DMS153 treated with DMSO at 0.1 percent for 48 hours (cell line): ENCODE measurements at regions not wholly inside any gene's neighbourhood (a gene's known extent, or its start where the extent isn't known, plus 50 kb on each side); places are given as distances from the start of the nearest gene placed in this dataset.

Experiments
- DNase-seq: peaks from one replicate; lab custom pipeline; 2025; ENCODE audit not compliant: unreplicated experiment; lab: John Stamatoyannopoulos, UW

DNA sequence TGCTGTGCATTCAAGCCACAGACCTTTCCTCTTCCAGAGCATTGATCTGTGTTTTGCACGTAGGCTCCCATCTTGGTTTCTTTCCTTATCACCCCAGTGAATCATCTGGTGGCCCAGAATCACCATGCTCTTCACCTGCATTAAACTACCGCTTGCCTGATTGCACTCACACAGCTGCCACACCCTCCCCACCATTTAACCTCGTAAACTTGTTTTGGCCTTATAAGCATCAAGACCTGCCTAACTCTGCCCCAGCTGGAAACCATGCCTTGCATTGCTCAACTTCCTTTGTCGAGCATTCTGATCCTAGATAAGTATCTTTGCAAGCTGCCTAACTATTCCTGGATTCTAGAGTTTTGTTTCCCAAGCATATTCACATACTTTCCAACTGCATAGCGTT, 369.6 kb upstream of the SEMA6A start:
- no peak for DNase-seq

DNA sequence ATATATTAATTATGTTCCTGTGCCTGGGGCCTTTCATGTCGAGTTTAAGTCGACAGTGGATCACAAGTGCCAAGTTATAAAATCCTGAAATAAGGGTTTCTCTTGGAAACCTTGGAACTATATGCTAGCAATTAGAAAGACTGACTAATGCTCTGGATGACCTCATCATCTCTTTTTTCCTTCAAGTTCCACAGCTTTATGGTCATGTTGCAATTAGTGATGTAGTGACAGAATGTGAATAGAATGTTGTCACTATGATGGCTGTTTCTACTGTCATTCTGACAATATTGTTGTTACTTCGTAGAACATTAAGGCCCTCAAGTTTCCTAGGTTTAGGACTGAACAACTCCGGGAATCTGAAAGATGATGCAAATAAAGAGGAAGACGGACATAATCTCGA, 368.0 kb upstream of the SEMA6A start:
- no peak for DNase-seq

DNA sequence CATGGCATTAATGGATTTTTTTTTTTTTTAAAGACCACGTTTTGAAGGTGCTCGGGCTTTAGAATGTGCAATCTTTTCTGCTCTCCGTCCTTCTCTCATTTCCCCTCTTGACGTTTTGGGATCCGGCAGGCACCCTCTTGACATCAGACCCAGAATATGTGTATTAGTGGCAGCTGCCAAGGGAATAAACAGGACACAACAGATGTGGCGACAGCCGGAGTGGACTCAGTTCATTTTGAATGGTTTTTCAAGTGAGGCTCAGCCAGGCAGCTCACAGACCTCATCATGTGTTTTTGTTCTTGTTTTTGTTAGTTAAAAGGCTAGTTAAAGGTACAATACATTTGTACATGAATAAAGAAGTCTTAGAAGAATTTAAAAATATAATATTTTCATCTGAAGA, 365.0 kb upstream of the SEMA6A start:
- DNase-seq = no peak

DNA sequence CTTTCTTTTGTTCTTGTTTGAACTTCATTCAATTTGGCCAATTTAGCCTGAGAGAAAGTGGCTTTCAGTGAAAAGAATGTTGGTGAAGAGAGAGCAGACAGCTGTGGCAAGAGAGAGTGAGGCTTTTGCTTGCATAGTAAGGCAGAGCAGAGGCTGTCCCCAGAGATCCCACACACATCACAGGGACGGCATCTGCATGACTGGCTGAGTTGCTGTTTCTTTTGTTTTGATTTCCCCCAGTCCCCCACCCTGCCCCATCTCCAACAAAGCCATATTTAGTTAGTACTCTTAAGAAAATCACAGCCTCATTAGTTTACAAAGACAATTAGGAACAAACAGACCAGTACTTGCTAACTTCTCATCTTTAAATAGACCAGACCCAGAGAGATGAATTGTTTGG, 363.9 kb upstream of the SEMA6A start:
- DNase-seq = no peak

DNA sequence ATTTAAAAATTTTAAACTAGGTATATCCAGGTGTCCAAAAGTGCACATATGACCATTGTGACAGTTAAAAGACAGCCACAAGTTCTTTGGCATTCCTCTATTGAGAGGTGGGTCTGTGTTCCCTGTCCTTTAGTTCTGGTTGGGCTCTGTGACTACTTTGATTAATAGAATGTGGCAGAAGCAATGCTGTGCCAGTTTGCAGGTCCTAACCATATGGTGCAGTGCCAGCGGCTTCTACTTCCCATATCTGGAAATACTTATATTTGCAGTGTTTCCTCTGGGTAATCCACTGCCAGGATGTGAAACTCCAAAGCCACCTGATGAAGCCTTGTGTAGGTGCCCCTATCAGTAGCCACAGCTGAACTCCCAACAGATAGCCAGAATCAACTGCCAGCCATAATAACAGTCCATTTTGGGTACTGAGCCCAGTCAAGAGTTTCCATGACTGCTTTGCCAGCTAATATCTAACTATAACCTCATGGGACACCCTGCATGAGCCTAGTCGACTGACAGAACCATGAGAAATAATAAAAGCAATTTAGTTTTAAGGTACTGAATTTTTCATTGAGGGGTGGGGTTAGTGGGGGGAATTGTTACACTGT, 361.0 kb upstream of the SEMA6A start:
- no peak for DNase-seq

DNA sequence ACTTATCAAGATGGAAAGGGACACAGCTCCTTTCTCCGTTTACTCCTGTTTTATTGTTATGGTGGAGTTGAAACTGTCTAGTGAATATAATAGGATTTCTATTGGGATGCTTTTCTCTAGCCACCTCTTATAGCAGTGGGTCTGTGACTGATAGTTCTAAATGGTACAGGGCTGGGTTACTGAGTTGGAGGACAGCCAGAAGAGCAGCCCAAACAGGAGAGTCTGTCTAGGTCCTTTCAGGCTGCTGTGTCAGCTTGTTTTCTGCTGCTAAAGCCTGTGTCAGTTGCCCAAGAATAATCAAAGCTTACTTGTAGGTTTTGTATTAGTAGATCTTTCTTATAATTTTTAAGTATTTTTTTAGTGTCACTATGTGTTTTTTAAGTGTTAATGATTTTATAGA, 356.0 kb upstream of the SEMA6A start:
- DNase-seq = no peak

DNA sequence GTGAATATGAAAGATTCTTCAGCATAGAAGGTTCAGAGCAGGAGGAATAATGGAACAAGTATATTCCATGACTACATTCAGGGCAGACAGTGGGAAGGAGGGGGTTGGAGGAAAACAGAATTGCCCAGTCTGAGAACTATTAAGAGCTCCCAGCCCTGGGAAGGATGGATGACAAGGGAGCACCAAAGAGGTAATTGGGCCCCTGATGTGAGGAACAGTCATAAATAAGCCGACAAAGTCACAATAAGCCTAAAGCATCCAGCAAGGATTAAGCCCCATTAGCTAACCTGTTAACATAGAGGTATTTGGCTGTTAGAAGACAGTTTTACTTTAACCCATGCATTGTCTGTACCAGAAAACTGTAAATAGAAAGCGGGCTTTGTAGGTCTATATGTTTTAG, 348.7 kb upstream of the SEMA6A start:
- no peak for DNase-seq

DNA sequence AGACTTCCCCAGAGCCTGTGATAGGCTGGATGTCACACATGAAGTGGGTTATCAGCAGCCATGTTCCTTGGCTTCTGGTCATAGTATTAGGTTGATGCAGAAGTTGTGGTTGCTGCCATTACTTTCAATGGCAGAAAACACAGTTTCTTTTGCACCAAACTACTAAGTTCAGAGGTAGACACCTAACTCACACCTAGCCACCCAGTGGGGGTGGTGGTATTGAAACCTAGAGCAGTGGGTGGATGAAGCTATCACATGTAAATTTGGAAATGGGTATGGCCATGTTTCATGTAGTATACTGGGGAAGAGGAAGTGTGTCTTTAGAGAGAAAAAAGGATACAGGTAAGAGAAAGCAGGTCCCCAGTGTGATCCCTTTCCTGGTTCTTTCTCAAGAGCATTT, 347.9 kb upstream of the SEMA6A start:
- no peak for DNase-seq

DNA sequence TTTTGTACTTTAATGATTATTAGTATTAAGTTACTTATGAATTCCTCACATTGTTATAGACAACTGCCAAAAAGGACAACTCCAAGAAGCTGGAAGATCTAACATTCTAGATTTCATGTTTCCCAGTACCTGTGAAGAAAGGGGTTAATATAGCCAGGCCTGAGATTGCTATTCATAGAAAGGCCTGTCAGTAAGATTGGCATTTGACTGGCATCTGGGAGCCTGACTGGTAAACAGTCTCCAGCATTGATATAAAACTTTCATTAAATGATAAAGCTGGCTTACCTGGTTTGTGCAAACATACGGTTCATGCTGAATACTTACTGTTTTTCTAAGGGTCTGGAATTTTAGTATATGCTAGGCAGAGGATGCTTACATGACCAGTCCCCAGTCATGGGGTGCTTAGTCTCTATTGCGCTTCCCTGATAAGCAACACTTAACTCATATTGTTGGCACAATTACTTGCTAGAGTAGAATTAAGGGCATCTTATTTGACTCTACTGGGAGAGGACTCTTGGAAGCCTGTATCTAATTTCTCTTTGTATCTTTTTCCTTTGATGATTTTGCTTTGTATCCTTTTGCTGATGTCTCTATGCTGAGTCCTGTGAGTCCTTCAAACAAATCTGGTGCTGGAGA, 340.4 kb upstream of the SEMA6A start:
- no peak for DNase-seq

DNA sequence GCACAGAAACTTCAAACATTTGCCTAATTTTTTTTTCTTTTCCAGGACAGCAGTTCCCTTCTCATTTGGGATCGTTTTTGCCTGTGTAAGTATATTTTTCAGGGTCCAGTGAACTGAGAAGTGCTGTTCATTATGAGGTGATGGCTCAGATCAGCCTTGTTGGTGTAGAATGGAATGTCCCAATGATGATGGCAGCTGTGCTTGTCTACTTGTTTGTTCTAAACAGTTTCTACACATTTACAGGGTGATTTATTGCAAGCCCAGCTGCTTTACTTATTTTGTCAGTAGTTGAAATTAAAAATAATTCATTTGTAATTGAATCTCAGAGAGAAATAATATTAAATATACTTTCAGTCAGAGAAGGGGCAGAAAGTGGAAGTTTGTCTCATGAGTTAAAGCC, 337.6 kb upstream of the SEMA6A start:
- DNase-seq = no peak

DNA sequence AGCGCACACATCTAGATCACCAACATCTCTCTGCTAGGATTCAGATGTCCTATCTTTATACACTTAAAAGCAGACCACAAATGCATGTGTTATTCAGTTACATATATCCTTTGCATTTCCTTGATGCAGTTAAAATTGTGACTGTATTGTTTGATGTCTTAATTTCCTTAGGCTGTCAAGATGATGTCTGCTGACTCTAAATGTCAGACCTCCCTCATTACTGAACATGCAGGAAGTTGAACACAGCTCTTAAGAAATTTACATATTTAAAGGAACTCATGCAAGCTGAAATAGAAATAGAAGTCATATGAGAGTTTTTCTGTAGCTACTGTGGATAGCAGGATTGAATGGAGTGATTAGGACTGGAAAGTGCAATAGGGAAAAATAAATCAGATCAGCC, 336.5 kb upstream of the SEMA6A start:
- DNase-seq = no peak

DNA sequence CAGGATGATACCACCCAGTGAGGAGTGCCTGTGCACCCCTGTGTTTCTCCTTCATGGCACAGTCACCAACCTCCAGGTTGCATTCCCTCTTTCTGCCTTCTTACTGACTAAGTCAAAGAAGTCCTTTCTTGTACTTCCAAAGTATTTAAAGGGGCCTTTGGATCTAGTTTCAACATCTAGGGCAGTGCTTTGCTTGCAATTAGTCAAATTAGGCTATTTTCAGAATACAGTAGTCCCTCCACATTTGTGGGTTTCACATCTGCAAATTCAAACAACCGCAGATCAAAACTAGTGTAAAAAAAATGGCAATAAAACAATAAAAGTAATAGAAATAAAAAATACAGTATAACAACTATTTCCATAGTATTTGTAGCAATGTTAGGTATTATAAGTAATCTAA, 333.9 kb upstream of the SEMA6A start:
- no peak for DNase-seq

DNA sequence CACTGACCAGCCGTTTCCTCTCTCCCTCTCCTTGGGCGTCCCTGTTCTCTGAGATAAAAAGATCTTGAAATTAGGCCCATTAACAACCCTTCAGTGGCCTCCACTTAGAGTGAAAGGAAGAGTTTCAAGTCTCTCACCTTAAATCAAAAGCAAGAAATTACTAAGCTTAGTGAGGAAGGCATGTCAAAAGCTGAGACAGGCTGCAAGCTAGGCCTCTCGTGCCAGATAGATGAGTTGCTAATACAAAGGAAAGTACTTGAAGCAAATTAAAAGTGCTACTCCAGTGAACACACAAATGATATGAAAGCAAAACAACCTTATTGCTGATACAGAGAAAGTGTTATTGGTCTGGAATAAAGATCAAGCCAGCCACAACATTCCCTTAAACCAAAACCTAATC, 331.3 kb upstream of the SEMA6A start:
- DNase-seq = no peak

DNA sequence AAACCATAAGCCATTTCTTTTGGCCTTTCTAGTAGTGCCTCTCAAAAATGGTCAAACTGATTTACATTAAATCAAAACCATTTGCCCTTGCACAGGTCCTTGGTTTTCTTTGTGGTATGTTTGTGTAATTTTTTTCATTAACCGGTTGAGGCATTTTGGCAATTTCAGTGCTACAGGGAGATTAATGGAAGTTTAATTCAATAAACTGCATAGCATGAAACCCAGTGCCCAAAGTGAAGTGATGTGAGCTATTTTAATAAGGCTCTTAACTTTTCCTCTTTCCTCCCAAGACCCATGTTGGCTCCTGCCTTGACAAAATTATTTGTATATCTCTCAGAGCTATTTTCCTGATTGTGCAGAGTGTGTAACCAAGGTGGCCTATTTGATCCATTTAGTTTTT, 326.2 kb upstream of the SEMA6A start:
- DNase-seq = no peak

DNA sequence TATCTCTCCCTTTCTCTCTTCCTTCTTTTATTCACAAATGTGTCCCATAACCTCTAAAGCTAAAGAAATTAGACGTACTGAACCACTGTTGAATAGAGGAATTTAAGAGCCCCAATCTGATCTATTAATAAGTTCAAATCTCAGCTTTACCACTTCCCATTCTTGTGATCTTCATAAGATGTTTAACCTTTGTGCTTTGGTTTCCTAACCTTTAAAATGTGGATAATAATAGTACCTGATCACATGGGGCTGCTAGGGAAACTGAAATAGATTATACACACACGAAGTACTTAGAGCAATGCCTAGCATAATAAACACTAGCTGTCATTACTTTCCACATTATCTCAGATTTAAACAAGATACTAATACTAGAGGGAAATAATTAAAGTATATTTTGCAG, 324.3 kb upstream of the SEMA6A start:
- no peak for DNase-seq

DNA sequence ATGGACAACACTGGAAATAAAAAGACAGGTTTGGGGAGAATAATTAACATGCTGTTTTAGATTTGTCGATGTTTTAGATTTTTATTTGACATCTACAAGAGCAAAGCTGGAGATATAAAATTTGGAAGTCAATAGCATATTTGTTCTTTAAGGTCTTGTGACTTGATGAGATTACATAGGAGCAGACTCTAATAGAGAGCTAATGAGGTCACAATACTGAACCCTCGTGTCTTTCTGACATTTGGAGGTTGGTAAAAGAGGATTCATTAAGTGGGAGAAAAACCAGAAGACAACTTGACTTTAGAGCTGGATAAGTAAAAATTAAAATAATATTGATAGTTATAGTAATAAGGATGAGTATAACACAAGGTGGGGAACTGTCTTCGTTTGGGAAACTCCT, 322.7 kb upstream of the SEMA6A start:
- no peak for DNase-seq

DNA sequence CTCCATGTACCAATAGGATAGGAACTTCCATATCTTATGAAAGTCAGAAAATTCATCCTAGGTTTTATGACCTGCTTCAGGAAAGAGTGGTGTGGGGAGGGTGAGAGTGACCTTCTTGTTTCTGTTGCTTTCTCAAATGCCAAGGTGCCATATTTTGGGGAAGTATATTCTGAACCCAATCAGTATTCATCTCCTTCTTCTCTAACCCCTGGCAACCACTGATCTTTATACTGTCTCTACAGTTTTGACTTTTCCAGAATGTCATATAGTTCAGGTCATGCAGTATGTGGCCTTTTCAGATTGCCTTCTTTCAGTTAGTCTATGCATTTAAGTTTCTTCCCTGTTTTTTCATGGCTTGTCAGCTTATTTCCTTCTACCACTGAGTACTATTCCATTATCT, 321.4 kb upstream of the SEMA6A start:
- DNase-seq = no peak

DNA sequence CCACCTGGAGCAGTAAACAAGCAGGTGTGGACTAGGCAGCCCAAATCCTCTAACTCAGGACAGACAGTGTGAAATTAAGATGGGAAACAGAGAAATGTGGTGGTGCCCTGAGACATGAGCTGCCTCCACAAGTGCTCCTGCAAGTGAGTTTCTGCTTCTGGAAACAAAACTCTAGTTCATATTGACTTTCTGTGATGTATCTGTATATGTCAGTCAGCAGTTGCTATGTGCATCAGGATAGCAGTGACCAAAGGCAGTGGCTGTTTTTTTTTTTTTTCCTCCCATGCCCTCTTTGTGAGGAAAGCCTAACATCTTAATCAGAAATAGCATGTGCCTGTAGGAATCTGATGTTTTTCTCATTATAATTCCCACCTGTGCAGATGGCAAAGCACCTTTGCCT, 318.4 kb upstream of the SEMA6A start:
- DNase-seq = no peak

DNA sequence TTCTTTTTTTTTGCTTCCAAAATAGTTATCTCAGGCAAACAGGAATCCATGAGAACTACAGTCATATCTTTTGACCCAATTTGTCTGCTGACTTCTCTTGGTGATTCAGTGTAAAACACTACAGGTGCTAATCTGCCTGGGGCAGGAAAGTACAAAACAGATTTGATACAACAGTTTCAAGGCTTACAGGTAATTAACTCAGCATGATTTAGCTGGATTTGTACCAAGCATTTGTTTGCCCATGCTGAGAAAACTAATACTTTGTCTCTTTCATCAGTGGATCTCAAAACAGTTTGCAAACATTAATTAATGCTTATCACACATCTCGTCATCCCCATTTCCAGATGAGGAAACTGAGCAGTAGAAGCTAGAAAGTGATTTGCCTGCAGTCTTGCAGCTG, 312.5 kb upstream of the SEMA6A start:
- no peak for DNase-seq

DNA sequence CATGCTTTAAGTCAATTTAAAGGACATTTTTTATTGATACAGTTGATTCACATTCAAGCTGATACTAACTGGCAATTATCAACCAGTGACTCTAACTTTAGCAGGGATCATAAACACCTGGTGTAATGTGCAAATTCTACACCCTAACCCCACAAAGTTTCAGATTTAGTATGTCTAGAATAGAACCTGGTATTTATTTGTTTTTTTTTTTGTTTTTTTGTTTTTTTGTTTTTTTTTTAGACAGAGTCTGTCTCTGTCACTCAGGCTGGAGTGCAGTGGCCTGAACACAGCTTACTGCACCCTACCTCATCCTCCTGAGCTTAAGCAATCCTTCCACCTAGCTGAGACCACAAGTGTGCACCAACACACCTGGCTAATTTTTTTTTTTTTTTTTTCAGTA, 311.2 kb upstream of the SEMA6A start:
- no peak for DNase-seq

DNA sequence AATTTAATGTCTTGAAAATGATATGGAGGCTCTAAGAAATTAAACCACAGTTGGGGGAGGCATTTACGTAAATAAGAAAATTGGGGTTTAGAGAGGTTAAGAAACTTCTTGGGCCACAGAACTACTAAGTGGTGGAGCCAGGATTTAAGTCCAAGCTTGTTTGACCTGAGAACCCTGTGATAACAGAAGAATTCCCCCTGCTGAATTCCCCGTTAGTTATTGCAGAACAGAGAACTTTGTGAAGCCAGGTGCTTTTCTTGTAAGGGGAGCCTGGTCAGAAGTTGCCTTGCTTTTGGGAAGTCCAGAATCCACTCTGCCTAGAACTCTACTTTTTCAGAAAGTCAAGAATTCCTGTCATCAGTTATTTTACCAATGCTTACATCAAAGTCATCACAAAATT, 309.3 kb upstream of the SEMA6A start:
- no peak for DNase-seq

DNA sequence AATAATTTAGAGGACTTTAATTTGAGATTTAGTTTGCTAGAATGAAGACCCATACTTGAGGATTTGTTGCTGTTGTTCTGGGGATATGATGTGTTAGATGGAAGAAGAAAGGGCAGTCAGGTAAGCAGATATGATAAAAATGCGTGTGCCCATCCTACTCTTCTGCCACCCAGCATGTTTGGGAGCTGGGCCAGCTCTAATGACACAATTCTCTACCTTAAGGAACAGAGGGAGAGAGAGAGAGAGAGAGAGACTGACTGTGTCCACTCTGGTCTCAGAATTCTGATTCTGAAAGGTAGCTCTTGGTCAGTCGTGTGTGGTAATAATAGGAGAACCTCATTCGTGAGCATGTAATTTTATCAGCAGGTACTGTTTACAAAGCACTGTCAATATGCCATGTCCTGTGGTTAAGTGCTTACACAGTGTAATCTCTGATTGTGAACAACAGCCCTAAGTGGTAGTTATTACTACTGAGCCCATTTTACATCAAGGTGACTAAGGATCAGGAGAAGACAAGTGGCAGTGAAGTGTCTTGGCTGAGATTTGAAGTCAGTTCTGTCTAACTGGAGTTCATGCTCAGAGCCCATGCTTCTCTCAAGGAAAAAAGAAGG, 307.4 kb upstream of the SEMA6A start:
- DNase-seq = peak; percentile 27

DNA sequence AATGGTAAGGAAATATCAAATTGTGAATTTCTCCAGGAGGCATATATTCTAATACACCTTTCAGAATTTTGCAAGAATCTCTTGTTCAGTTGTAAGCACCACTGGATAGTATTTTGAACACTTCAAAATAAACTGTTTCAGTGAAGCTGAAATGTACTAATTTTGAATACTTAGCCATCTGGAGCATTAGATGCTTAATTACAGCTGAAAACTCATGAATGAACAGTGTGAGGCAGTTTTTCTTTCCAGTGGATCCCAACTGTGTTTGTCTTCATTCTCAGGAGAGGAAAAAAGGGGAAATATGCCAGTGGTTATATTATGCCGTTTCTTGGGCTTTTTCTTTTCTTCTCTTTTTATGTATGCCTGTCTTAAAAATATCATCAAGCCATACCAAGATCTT, 306.0 kb upstream of the SEMA6A start:
- no peak for DNase-seq
